ENCODE measurements at regions not wholly inside any gene's neighbourhood (a gene's known extent, or its start where the extent isn't known, plus 50 kb on each side); places are given as distances from the start of the nearest gene placed in this dataset.
A peak's percentile ranks its signal among the peaks of the same experiment; 100 is the strongest.

DNA sequence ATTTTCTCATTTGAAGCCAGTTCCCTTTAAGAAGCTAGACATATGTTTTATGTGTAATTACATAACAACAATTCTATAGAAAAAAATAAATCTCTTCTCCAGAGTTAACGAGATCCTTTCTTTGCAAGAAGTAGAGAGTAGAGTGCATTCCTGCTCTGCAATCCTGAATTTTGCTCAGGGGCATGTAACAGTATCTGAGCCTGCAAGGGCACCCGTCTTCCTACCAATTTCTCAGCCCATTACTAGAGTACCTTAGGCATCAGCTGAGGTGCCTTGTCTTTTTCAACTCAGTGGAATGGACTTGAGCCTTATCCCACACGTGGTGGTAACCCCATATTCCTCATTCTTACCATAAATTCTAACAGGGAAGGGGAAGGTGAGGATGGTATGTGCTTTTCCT is 205.9 kb downstream of the IKZF2 start:
- H3K4me1 ChIP-seq (ENCODE audit: low read depth), result peaks cover 7% of the 10 kb centered on the region
- no peak overlapping the region for H3K4me3 ChIP-seq
- ATAC-seq (no peak), DNase-seq (no peak)
- H3K9me3 ChIP-seq, result no peaks in the 10 kb centered on the region
- TF ChIP-seq, protein P1, sequence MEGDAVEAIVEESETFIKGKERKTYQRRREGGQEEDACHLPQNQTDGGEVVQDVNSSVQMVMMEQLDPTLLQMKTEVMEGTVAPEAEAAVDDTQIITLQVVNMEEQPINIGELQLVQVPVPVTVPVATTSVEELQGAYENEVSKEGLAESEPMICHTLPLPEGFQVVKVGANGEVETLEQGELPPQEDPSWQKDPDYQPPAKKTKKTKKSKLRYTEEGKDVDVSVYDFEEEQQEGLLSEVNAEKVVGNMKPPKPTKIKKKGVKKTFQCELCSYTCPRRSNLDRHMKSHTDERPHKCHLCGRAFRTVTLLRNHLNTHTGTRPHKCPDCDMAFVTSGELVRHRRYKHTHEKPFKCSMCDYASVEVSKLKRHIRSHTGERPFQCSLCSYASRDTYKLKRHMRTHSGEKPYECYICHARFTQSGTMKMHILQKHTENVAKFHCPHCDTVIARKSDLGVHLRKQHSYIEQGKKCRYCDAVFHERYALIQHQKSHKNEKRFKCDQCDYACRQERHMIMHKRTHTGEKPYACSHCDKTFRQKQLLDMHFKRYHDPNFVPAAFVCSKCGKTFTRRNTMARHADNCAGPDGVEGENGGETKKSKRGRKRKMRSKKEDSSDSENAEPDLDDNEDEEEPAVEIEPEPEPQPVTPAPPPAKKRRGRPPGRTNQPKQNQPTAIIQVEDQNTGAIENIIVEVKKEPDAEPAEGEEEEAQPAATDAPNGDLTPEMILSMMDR (IDR thresholded peaks at IDR 0.05), result no peak
- no peaks in the 10 kb centered on the region for H3K36me3 ChIP-seq (ENCODE audit: low read depth)
- intact Hi-C loops (cut with DNase I, micrococcal nuclease), result no loop called here

DNA sequence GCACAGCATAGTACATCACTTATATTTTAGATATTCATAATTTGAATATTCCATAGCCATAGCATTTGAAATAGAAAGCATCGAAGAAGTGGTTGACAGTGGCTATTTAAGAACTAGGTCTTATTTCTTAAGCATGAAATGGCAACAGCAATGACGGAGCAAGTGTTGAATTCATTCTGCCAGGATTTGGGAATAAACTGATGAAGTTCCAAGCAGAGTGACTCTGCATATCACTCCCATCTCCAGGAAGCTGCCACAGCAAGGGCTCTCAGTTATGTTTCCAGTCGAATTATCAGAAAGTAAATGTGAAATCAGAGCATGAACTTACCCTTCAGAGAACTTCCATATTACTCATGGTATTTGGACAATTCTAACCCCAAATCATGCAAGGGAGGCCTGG is 208.1 kb downstream of the IKZF2 start:
- Histone ChIP-seq H3K9me3 (no peaks in the 10 kb centered on the region), H3K4me3 (no peak overlapping the region), H3K4me1 (ENCODE audit: low read depth) (peaks cover 7% of the 10 kb centered on the region), H3K36me3 (ENCODE audit: low read depth) (no peaks in the 10 kb centered on the region)
- no peak for ATAC-seq
- intact Hi-C loops (cut with DNase I, micrococcal nuclease), result no loop called here
- DNase-seq, result no peak
- TF ChIP-seq, protein P1 (IDR thresholded peaks at IDR 0.05), result no peak

DNA sequence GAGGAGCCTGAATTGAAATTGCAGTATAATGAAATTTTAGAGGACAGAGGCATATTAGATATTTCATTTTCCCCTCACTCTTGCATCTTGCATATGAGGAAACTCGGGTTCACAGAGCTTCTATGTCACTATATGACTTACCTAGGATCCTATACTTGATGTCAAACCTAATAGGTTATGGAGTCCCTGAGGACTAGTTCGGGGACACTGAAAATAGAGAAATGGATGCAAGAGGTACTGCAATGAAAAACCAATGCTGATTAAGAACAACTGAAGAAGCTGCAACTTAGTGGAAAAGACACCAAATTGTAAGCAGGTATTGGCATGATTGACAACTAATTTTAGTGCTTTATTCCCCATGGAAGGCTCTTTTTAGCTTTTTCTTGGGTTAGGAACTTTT is 210.1 kb downstream of the IKZF2 start:
- DNase-seq, result no peak
- no peak for ATAC-seq
- no peaks in the 10 kb centered on the region for H3K9me3 ChIP-seq
- no peaks in the 10 kb centered on the region for H3K36me3 ChIP-seq (ENCODE audit: low read depth)
- TF ChIP-seq, protein P1 (IDR thresholded peaks at IDR 0.05), result no peak
- H3K4me1 ChIP-seq (ENCODE audit: low read depth), result peaks cover 7% of the 10 kb centered on the region
- intact Hi-C loops (cut with DNase I, micrococcal nuclease), result no loop called here
- H3K4me3 ChIP-seq, result no peak overlapping the region

DNA sequence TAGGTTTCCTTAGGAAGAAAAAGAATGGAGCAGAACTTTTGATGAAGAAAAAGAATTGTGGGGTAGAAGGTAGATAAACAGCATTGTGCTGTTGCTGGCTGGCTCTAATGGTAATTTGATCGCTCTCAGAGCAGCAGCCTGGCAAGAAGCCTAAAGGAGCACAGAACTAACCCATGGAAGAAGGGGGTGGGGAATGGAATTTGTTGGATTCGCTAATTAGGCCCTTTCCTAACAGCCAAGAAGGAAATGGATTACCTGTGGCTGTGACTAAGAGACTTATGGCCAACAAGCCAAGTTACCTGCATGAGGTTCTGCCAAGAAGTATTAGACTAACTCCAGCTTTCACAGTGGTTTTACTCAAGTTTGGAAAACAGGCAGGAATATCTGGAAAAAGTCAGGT is 210.6 kb downstream of the IKZF2 start:
- peak; percentile 86 for ATAC-seq

DNA sequence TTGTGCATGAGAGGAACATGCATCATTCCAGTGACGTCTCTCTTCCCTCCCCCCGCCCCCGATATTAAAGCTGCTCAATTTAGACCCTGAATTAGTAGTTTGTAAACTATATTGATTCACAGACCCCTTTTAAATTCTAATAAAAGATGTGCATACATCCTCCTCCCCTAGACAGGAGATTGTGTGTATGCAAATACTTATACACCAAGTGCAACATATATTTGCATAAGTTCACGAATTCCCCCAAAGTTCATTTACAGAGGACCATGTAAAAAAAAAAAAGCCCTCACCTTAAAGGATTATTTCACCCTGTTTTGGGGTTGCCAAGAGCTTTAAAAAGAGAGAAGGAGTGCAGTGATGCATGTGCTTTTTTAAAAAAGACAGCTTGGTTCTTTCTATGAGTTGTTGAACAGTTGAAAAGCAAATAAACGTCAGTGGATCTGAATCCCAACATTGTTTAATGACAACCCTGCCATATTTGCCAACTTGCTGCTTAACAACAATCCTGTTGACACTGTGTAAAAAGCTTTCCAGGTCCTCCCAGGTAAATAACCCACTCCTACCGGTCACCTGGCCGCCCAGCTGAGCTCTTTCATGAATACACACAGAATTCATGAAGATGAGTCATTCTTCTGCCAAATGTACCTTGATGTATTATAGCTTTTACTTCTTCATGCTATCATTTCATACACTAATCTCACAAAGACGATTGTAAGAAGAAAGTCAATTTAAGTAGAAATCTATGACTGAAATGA is 211.5 kb downstream of the IKZF2 start:
- TF ChIP-seq, protein P1 (IDR thresholded peaks at IDR 0.05), result no peak
- no peak overlapping the region for H3K4me3 ChIP-seq
- H3K36me3 ChIP-seq (ENCODE audit: low read depth), result no peaks in the 10 kb centered on the region
- peak; percentile 97 for ATAC-seq
- peaks cover 7% of the 10 kb centered on the region for H3K4me1 ChIP-seq (ENCODE audit: low read depth)
- intact Hi-C loops (cut with DNase I, micrococcal nuclease), result no loop called here
- H3K9me3 ChIP-seq, result no peaks in the 10 kb centered on the region
- DNase-seq, result peak; percentile 68 to 81 (median 78)

More for the DNA sequence above, 210.6 kb downstream of the IKZF2 start:
- intact Hi-C loops (cut with DNase I, micrococcal nuclease), result no loop called here
- TF ChIP-seq, protein P1 (IDR thresholded peaks at IDR 0.05), result no peak
- DNase-seq, result peak in 1 of 3 donors; percentile 77
- Histone ChIP-seq H3K9me3 (no peaks in the 10 kb centered on the region), H3K4me3 (no peak overlapping the region), H3K36me3 (ENCODE audit: low read depth) (no peaks in the 10 kb centered on the region), H3K4me1 (ENCODE audit: low read depth) (peaks cover 7% of the 10 kb centered on the region)
